Brain microvascular endothelial cell (primary cell): ENCODE measurements at regions not wholly inside any gene's neighbourhood (a gene's known extent, or its start where the extent isn't known, plus 50 kb on each side); places are given as distances from the start of the nearest gene placed in this dataset.
"Not testable (repeated sequence)": the region's sequence is repeated elsewhere in the genome, so short reads cannot be mapped to it uniquely, and the experiment has no call there.

ENCODE experiments used
- DNase-seq: peaks from one replicate; pipeline ENCODE4 v3.0.0-alpha.2; 2020
- H3K27ac ChIP-seq: fragments of 250-450 bp; sonication (Bioruptor Pico); 2 replicates; pipeline ENCODE4 v1.5.1; 2020; ENCODE audit warnings: mild to moderate bottlenecking, moderate library complexity
- H3K27me3 ChIP-seq: fragments of 250-450 bp; sonication (Bioruptor Pico); replicated peaks from 2 replicates; pipeline ENCODE4 v1.5.1; 2020; ENCODE audit warnings: mild to moderate bottlenecking
- H3K36me3 ChIP-seq: fragments of 250-450 bp; sonication (Bioruptor Pico); replicated peaks from 2 replicates; pipeline ENCODE4 v1.5.1; 2020; ENCODE audit warnings: mild to moderate bottlenecking
- H3K4me3 ChIP-seq: 2 replicates; pipeline ENCODE4 v1.5.1; 2011; ENCODE audit warnings: low read depth, mild to moderate bottlenecking, control low read depth, low read length, moderate library complexity
- in situ Hi-C: cut with HindIII; loops from 2 replicates; pipeline ENCODE4 v1.10.0; 2017; ENCODE audit warnings: low sequenced_read_pairs, low pct_ligation_motif_present
- TF ChIP-seq, protein P1 (sequence below): IDR thresholded peaks from 2 replicates; pipeline ENCODE4 v1.5.1; 2011; ENCODE audit warnings: low read depth, mild to moderate bottlenecking, moderate library complexity, low read length, control low read depth, inconsistent platforms; ENCODE audit errors: missing control alignments

DNA sequence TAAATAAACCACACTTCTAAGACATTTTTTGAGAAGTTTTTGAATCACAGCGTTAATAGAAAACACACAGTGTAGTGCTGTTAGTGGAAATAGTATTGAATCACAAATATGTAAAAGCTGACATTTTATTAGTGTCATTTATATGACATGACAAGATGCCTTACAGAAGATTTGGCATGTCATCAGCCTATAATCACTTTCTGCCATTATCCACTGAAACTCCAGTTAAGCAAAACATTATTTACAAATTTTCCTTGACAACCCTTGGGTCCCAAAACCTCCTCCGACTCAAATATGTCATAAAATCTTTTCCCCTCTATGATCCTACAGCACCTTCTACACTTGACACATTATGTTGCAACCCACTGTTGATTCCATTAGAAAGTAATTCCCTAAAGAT is 376.9 kb upstream of the LRFN5 start:
- H3K4me3 ChIP-seq, result no peak overlapping the region
- DNase-seq, result no peak
- in situ Hi-C loops, result no loop called here
- no peaks in the 10 kb centered on the region for H3K27me3 ChIP-seq
- no peak overlapping the region for H3K27ac ChIP-seq
- no peaks in the 10 kb centered on the region for H3K36me3 ChIP-seq
- TF ChIP-seq, protein P1, sequence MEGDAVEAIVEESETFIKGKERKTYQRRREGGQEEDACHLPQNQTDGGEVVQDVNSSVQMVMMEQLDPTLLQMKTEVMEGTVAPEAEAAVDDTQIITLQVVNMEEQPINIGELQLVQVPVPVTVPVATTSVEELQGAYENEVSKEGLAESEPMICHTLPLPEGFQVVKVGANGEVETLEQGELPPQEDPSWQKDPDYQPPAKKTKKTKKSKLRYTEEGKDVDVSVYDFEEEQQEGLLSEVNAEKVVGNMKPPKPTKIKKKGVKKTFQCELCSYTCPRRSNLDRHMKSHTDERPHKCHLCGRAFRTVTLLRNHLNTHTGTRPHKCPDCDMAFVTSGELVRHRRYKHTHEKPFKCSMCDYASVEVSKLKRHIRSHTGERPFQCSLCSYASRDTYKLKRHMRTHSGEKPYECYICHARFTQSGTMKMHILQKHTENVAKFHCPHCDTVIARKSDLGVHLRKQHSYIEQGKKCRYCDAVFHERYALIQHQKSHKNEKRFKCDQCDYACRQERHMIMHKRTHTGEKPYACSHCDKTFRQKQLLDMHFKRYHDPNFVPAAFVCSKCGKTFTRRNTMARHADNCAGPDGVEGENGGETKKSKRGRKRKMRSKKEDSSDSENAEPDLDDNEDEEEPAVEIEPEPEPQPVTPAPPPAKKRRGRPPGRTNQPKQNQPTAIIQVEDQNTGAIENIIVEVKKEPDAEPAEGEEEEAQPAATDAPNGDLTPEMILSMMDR, result no peak

DNA sequence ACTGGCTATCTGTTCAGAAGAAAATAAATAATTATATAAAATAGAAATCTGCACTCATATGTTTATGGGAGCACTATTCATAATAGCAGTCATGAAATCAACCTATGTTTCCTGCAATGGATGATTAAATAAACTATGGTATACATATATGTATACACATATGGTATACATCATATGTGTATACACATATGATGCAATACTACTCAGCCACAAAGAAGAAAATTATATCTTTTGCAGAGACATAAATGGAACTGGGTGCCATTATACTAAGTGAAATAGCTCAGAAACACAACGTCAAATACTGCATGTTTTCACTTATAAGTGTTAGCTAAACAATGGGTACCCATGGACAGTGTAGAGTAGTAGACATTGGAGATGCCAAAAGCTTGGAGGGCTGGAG is 381.2 kb upstream of the LRFN5 start:
- no peaks in the 10 kb centered on the region for H3K36me3 ChIP-seq
- no peak for DNase-seq
- no peak overlapping the region for H3K27ac ChIP-seq
- TF ChIP-seq, protein P1, result no peak
- no peaks in the 10 kb centered on the region for H3K27me3 ChIP-seq
- H3K4me3 ChIP-seq, result no peak overlapping the region
- in situ Hi-C loops, result no loop called here

DNA sequence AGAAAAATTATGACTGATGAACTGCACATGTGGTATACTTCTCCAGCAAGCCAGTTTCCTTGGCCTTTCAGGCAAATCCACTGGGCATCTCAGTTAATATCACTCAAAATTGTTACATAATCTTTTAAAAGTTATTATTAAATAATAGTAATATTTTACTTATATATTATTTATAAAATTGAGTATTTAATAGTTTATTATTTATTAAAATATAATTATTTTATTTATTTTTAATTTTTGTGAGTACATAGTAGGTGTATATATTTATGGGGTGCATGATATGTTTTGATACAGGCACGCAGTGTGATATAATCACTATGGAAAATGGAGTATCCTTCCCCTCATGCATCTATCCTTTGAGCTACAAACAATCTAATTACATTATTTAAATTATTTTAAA is 384.1 kb upstream of the LRFN5 start:
- TF ChIP-seq, protein P1, result no peak
- Histone ChIP-seq H3K27ac (no peak overlapping the region), H3K27me3 (no peaks in the 10 kb centered on the region), H3K36me3 (no peaks in the 10 kb centered on the region), H3K4me3 (no peak overlapping the region)
- in situ Hi-C loops, result no loop called here
- no peak for DNase-seq

DNA sequence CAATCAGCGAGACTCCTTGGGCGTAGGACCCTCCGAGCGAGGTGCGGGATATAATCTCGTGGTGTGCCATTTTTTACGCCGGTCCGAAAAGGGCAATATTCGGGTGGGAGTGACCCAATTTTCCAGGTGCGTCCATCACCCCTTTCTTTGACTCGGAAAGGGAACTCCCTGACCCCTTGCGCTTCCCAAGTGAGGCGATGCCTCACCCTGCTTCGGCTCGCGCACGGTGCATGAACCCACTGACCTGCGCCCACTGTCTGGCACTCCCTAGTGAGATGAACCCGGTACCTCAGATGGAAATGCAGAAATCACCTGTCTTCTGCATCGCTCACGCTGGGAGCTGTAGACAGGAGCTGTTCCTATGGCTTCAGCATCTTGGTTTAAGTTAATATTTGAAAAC is 391.7 kb upstream of the LRFN5 start:
- in situ Hi-C loops, H3K27me3 ChIP-seq, H3K4me3 ChIP-seq, H3K36me3 ChIP-seq, DNase-seq, H3K27ac ChIP-seq: not testable (repeated sequence)

DNA sequence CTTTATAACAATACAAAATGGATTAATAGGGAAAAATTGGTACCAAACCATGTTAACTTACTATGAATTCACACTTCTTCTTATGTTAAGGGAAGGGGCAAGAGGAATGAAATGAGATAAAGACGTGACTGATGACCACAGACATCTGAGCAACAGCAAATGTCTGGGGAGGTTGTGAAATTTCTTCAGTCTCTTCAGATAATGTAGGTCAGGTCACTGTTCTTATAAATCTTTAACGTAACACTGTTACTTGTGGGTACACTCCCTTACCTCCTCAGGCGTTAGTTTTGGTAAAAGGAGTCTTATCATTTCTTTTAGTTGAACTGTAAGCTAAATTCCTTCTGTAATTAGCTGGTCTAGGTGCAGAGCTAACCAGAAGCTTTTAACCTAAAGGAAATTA is 405.0 kb upstream of the LRFN5 start:
- TF ChIP-seq, protein P1, result no peak
- H3K36me3 ChIP-seq, result no peaks in the 10 kb centered on the region
- in situ Hi-C loops, result no loop called here
- no peak overlapping the region for H3K27ac ChIP-seq
- H3K4me3 ChIP-seq, result no peak overlapping the region
- H3K27me3 ChIP-seq, result no peaks in the 10 kb centered on the region
- no peak for DNase-seq

DNA sequence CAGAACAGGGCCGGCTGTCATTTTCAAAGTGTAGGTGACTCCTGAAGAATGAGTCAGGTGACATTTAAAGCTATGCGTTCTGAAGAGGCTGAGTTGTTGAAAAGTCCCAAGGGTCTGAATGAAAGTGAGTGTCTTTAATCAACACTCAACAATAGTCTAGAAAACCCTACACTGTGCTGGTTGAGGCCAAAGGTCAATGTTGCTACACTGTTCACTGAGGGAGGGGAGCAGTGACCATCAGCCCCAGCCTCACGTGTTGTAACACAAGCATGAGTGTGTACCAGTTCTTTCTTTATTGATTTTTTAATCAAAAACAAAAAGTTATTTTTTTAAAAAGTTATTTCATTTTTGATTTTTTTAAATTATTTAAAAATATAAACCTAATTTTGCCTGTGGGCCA is 418.8 kb upstream of the LRFN5 start:
- TF ChIP-seq, protein P1, result no peak
- in situ Hi-C loops, result no loop called here
- H3K27me3 ChIP-seq, result no peaks in the 10 kb centered on the region
- no peak overlapping the region for H3K4me3 ChIP-seq
- no peaks in the 10 kb centered on the region for H3K36me3 ChIP-seq
- no peak for DNase-seq
- no peak overlapping the region for H3K27ac ChIP-seq

DNA sequence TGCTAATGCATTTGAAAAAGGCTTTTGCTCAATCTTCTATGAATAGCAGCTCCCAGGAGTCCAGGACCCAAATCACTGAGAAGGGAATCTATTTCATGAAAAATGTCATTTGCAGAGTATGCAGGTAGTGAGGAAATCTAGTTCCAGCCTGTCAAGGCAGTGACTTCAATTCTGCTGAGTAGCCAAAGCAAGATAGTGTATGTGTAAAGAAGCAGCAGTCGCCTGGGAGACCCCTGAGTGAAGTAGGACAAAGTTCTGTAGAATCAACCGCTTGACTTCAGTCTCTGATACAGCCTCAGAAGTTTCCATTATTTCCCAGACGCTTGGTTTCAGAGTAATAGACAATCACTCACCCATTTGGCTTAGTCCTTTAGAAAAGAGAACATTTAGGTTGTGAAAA is 435.6 kb upstream of the LRFN5 start:
- H3K36me3 ChIP-seq, result no peaks in the 10 kb centered on the region
- TF ChIP-seq, protein P1, result no peak
- no peak for DNase-seq
- no peak overlapping the region for H3K4me3 ChIP-seq
- no peak overlapping the region for H3K27ac ChIP-seq
- in situ Hi-C loops, result no loop called here
- no peaks in the 10 kb centered on the region for H3K27me3 ChIP-seq
